ENCODE measurements at regions not wholly inside any gene's neighbourhood (a gene's known extent, or its start where the extent isn't known, plus 50 kb on each side); places are given as distances from the start of the nearest gene placed in this dataset.

DNA sequence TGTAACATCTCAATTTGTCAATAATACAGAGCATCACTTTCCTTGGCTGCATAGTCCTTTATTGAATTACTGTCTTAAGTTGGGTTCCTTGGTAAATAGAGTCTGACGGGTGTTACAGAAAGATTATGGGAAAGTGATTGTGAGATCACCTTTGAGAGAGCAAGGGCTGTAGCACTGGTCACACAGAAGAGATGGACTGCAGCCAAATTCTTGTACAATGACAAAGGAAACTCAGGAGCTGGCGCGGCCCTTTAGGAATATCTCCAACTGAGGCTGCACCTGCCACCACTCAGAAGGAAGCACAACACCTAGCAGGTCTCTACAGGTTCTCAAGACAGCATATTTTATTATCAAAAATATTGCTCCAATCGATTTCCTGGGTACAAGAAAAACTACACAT is 350.0 kb upstream of the ISL1 start:
- Histone ChIP-seq H3K4me3 (ENCODE audit: low read depth, low read length) (no peak overlapping the region), H3K27ac (ENCODE audit: low read depth) (no peak overlapping the region), H3K36me3 (ENCODE audit: insufficient read depth) (no peaks in the 10 kb centered on the region), H3K4me1 (ENCODE audit: insufficient read depth) (no peaks in the 10 kb centered on the region)
- no peak for DNase-seq (ENCODE audit: extremely low spot score)
- WGBS: 83% methylated on average over 4 of the region's 4 CpGs

DNA sequence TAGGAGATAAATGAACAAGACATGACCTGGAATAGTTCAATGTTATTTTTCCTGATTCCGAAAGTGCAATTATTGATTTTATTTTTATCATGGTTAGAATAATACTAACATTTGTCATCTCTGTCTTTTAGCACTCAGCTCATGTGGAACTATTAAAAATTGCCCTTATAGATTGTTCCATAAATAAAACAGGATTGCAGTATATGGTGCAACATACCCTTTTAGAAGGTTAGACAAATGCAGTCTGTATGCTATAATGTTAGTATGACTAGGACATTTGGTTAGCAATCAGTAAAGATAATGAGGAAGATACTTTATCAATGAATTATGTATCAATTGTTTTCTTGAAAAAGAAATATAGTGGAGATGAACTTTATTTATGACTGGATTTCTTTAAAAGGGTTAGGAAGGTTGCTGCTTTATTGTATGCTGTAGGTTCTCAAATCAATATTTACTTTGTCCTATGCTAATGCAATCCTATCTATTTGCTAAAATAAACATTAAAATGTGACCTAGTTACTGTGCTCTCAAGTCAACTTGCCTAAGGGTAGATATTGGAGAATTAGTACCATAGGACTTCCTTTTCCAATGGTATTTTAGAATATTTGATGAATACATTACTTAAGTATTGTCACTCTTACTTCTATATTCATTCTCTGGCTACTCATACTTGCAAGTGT is 348.9 kb upstream of the ISL1 start:
- H3K27ac ChIP-seq (ENCODE audit: low read depth): no peak overlapping the region
- DNase-seq (ENCODE audit: extremely low spot score): no peak
- H3K4me1 ChIP-seq (ENCODE audit: insufficient read depth): no peaks in the 10 kb centered on the region
- 90% methylated on average over 1 of the region's 1 CpG for WGBS
- H3K36me3 ChIP-seq (ENCODE audit: insufficient read depth): no peaks in the 10 kb centered on the region
- no peak overlapping the region for H3K4me3 ChIP-seq (ENCODE audit: low read depth, low read length)

DNA sequence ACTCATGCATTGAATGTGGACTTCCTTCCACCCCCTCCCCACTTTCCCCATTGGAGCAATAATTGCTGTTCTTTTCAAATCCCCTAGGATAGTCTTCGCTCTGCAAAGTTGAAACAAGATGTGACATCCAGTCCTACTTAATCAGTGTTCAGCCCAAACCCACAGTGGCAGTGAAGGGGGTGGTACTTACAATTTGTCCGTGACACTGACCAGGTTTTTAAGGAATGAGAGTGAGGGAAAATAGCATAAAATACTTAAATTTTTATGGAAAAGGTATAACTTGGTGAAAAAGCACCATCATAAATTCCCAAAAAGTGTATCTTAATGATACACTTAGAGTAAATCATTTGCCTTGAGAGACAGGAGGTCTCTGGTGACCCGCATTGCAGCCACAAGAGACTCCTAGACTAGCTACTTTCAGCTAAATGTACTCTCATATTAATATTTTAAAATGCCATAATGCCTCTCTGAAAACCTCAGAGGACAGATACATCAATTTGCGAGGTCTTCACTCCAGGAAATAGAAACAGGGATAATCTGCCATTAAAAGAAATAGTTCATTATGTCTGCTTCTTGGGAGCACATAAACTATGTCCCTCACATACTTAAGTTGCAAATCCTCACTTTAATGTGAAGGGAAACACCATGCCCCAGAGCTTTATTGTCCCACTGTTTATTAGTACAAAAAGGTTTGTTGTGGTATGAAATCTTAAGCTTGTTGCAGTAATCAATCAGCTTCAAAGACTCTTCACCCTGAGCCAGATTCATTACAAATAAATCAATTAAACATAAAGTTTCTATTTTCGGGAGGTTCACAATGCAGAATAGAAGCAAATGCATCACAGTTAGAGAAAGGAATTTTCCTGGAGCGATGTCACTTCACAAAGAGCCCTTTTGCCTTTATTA is 343.6 kb upstream of the ISL1 start:
- Histone ChIP-seq H3K27ac (ENCODE audit: low read depth) (no peak overlapping the region), H3K4me3 (ENCODE audit: low read depth, low read length) (no peak overlapping the region), H3K36me3 (ENCODE audit: insufficient read depth) (no peaks in the 10 kb centered on the region), H3K4me1 (ENCODE audit: insufficient read depth) (no peaks in the 10 kb centered on the region)
- DNase-seq (ENCODE audit: extremely low spot score): no peak
- WGBS: 70% methylated on average over 6 of the region's 6 CpGs

DNA sequence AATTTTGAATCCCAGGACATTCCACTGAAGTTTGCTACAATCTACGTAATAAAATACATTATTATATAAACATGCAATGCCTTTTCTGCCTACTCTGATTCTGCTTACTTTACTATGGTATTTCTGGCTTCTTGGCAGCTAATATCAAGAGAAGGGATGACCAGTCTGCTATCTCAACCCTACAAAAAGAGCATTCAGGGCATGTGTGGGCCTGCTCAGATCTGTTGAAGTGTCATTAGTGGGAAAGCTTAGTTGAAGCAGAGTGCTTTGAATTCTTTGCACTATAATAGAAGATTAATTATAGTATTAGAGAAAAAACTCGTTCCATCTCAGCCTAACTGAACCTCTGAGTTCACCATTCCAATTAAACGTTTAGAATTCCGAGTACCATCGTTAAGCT is 339.5 kb upstream of the ISL1 start:
- DNase-seq (ENCODE audit: extremely low spot score): no peak
- WGBS: 74% methylated on average over 5 of the region's 5 CpGs
- Histone ChIP-seq H3K4me1 (ENCODE audit: insufficient read depth) (no peaks in the 10 kb centered on the region), H3K36me3 (ENCODE audit: insufficient read depth) (no peaks in the 10 kb centered on the region), H3K4me3 (ENCODE audit: low read depth, low read length) (no peak overlapping the region), H3K27ac (ENCODE audit: low read depth) (no peak overlapping the region)

DNA sequence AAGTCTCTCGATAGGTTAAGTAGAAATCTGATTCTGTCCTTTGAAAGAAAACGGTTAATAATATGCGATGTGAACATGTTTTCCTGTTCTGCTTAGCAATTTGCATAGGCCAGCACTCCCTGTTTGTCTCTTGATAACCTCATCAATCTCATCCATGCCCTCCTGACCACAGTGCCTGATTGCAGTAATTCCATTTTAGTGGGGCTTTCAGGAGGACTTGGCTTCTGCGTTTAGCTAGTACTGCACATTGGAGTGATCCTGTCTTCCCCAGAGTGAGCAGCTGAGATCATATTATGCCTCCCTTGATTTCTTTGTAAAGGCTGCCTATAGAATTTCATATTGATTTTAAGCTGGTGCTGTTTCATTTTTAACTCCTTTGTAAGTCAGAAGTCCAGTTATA is 335.9 kb upstream of the ISL1 start:
- 70% methylated on average over 4 of the region's 4 CpGs for WGBS
- H3K4me3 ChIP-seq (ENCODE audit: low read depth, low read length): no peak overlapping the region
- DNase-seq (ENCODE audit: extremely low spot score): no peak
- no peaks in the 10 kb centered on the region for H3K4me1 ChIP-seq (ENCODE audit: insufficient read depth)
- H3K27ac ChIP-seq (ENCODE audit: low read depth): no peak overlapping the region
- no peaks in the 10 kb centered on the region for H3K36me3 ChIP-seq (ENCODE audit: insufficient read depth)

DNA sequence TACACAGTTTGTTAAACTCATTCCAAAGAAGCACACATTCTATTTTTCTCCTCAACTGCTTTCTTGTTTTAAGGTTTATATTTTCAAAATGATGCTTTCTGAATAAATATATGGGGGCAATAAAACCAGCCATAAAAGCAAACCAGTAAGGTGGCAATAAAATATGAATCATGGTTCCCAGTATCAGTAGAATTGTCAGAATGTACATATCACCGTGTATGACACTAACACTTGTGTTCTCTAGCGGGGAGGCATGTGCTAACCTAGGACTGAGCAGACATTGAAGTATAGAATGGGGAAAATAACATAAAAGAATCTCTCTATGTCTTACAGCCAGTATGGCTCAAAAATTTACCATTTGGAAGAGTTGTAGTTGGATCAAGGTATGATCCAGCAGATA is 329.9 kb upstream of the ISL1 start:
- no peaks in the 10 kb centered on the region for H3K4me1 ChIP-seq (ENCODE audit: insufficient read depth)
- H3K27ac ChIP-seq (ENCODE audit: low read depth): no peak overlapping the region
- WGBS: 72% methylated on average over 2 of the region's 2 CpGs
- H3K4me3 ChIP-seq (ENCODE audit: low read depth, low read length): no peak overlapping the region
- peaks cover 2% of the 10 kb centered on the region for H3K36me3 ChIP-seq (ENCODE audit: insufficient read depth)
- no peak for DNase-seq (ENCODE audit: extremely low spot score)

DNA sequence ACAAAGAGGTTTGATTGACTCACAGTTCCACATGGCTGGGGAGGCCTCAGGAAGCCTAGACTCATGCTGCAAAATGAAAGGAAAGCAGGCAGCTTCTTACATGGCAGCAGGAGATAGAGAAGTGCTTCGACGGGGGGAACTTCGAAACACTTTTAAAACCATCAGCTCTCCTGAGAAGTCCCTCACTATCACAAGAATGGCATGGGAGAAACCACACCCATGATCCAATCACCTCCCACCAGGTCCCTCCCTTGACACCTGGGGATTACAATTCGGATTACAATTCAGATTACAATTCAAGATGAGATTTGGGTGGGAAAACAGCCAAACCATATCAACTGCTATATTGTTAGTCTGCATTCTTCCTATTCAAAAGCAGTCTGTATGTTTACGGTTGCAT is 322.3 kb upstream of the ISL1 start:
- DNase-seq (ENCODE audit: extremely low spot score): no peak
- Histone ChIP-seq H3K4me3 (ENCODE audit: low read depth, low read length) (no peak overlapping the region), H3K4me1 (ENCODE audit: insufficient read depth) (no peaks in the 10 kb centered on the region), H3K36me3 (ENCODE audit: insufficient read depth) (no peaks in the 10 kb centered on the region), H3K27ac (ENCODE audit: low read depth) (no peak overlapping the region)
- WGBS: 41% methylated on average over 5 of the region's 5 CpGs

DNA sequence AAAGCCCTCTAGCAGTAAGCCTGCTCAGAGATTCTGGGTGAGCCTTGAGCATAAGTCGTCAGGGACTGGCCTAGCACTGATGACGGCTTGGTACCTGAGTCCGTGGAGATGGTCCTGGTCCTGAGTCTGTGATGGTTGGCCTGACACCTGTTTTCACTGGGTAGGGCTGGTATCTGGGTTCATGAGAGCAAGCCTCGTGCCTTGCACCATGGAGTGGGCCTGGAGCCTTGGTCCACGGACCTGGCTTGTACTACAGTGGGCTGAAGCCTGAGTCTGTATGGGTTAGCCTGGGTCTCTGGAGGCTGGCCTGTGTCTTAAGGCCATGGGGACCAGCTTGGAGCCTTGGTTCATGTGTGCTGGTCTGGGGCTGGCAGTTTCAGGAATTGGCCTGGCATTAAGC is 310.3 kb upstream of the ISL1 start:
- H3K27ac ChIP-seq (ENCODE audit: low read depth): no peak overlapping the region
- no peak overlapping the region for H3K4me3 ChIP-seq (ENCODE audit: low read depth, low read length)
- DNase-seq (ENCODE audit: extremely low spot score): no peak
- WGBS: 79% methylated on average over 5 of the region's 5 CpGs
- H3K36me3 ChIP-seq (ENCODE audit: insufficient read depth): no peaks in the 10 kb centered on the region
- H3K4me1 ChIP-seq (ENCODE audit: insufficient read depth): no peaks in the 10 kb centered on the region

DNA sequence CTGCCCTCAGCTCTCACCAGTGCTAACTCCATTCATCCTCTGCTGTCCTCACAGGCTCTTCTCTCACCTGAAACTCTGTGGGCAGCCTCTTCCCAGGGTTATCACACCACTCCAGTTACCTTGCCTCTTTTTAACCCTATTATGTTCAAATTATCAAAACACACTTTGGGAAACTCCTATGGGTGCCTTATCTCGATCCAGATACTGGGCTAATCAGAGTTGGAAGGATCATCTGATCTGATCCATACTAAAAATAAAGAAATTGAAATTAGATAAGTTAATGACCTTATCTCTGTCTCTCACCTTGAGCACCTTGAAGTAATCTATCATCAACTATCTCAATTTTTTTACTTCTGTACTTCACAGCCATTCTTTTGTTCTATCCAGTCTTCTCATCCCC is 300.5 kb upstream of the ISL1 start:
- DNase-seq (ENCODE audit: extremely low spot score): no peak
- Histone ChIP-seq H3K36me3 (ENCODE audit: insufficient read depth) (no peaks in the 10 kb centered on the region), H3K4me1 (ENCODE audit: insufficient read depth) (no peaks in the 10 kb centered on the region), H3K4me3 (ENCODE audit: low read depth, low read length) (no peak overlapping the region), H3K27ac (ENCODE audit: low read depth) (no peak overlapping the region)
- 63% methylated on average over 1 of the region's 1 CpG for WGBS

DNA sequence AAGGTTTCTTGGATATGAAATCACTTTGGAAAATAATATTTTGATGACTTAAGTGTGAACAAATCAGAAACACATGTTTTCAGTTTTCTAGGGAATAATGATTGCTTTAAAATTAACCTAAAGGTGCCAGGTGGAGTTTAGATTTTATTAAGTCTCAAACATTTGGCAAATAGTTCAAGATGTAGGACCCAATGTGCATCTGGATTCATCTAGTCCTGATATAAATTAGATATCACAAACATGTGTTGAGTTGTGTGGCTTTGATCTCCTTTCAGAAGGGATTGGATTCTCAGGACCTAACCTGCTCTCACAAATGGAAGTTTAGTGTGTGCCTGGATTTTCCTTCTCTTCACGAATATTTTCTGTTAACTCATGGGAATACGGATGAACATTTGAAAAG is 291.4 kb upstream of the ISL1 start:
- Histone ChIP-seq H3K36me3 (ENCODE audit: insufficient read depth) (no peaks in the 10 kb centered on the region), H3K4me3 (ENCODE audit: low read depth, low read length) (no peak overlapping the region), H3K4me1 (ENCODE audit: insufficient read depth) (no peaks in the 10 kb centered on the region), H3K27ac (ENCODE audit: low read depth) (no peak overlapping the region)
- 83% methylated on average over 2 of the region's 2 CpGs for WGBS
- no peak for DNase-seq (ENCODE audit: extremely low spot score)

DNA sequence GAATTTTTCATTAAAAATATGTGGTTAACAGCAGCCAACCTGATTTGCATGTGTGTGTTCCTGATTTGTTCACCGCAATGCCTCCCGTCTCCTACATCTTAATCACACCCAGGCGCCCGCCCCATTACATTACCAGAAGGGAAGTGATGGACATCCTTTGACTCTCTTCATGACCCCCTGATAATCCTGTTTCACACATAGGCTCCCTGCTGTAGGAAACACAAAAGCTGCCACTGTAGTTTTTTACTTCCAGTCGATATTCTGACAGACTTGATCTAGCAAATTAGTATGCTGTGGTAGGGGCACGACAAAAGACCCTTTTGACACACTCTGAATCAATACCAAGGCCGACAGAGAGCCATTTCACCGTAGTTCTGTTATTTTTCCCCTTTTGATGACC is 287.8 kb upstream of the ISL1 start:
- no peaks in the 10 kb centered on the region for H3K36me3 ChIP-seq (ENCODE audit: insufficient read depth)
- H3K27ac ChIP-seq (ENCODE audit: low read depth): no peak overlapping the region
- no peak overlapping the region for H3K4me3 ChIP-seq (ENCODE audit: low read depth, low read length)
- DNase-seq (ENCODE audit: extremely low spot score): no peak
- H3K4me1 ChIP-seq (ENCODE audit: insufficient read depth): no peaks in the 10 kb centered on the region
- 66% methylated on average over 8 of the region's 8 CpGs for WGBS

DNA sequence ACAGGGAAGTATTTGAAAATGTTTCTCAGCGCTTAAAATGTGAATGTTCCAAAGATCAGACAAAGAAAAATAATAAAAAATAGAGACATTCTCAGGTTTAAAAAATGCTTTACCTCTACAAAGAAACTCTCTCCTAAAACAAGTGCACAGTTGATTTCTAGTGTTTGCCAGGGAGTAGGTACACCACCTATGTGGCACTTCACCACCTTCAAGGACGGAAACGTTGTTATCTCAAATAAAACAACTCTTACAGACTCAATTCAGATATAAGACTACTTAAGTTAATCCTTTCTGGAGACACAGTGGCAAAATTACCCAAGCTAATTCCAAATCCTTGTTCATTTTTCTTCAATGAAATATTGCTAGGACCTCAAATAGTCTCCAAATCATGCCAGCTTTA is 286.4 kb upstream of the ISL1 start:
- H3K4me3 ChIP-seq (ENCODE audit: low read depth, low read length): no peak overlapping the region
- H3K27ac ChIP-seq (ENCODE audit: low read depth): no peak overlapping the region
- 53% methylated on average over 3 of the region's 3 CpGs for WGBS
- no peaks in the 10 kb centered on the region for H3K36me3 ChIP-seq (ENCODE audit: insufficient read depth)
- no peaks in the 10 kb centered on the region for H3K4me1 ChIP-seq (ENCODE audit: insufficient read depth)
- DNase-seq (ENCODE audit: extremely low spot score): no peak

DNA sequence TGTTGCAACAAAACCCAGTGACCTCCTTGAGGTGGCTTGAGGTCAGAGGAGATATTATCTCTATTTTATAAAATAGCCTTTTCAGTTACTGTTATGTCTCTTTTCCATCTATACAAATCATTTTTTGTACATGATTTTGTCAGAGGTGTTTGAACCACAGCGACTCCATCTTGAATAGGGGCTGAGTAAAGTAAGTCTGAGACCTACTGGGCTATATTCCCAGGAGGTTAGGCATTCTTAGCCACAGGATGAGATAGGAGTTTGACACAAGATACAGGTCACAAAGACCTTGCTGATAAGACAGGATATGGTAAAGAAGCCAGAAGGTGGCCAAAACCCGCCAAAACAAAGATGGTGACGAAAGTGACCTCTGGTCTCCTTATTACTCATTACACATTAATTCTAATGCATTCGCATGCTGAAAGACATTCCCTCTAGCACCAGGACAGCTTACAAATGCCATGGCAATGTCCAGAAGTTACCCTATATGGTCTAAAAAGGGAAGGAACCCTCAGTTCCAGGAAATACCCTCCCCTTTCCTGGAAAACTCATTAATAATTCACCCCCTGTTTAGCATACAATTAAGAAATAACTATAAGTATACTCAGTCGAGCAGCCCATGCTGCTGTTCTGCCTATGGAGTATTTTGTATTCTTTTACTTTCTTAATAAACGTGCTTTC is 283.9 kb upstream of the ISL1 start:
- WGBS: 80% methylated on average over 6 of the region's 6 CpGs
- no peak overlapping the region for H3K27ac ChIP-seq (ENCODE audit: low read depth)
- H3K4me3 ChIP-seq (ENCODE audit: low read depth, low read length): no peak overlapping the region
- no peaks in the 10 kb centered on the region for H3K36me3 ChIP-seq (ENCODE audit: insufficient read depth)
- no peak for DNase-seq (ENCODE audit: extremely low spot score)
- H3K4me1 ChIP-seq (ENCODE audit: insufficient read depth): no peaks in the 10 kb centered on the region

DNA sequence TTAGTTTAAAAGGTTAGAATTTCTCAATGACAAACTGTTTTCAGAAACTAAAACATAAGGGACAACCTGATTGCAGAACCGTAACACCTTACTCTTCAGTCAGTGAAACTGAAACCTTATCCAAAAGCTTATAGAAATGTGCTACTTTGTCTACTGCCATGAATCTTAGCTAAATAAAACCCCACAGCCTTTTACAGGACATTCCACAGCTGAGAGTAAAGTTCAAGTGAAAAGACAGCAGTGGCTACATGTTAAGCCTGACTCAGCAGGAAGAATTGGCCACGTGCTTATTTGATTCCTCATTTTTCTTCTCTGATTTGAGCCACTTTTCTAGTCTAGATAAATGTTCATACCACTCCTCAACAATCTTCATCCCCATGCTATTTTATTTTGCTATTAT is 278.7 kb upstream of the ISL1 start:
- no peak for DNase-seq (ENCODE audit: extremely low spot score)
- 50% methylated on average over 2 of the region's 2 CpGs for WGBS
- H3K36me3 ChIP-seq (ENCODE audit: insufficient read depth): no peaks in the 10 kb centered on the region
- no peaks in the 10 kb centered on the region for H3K4me1 ChIP-seq (ENCODE audit: insufficient read depth)
- no peak overlapping the region for H3K4me3 ChIP-seq (ENCODE audit: low read depth, low read length)
- no peak overlapping the region for H3K27ac ChIP-seq (ENCODE audit: low read depth)
